NT2/D1 (cell line): ENCODE measurements at regions not wholly inside any gene's neighbourhood (a gene's known extent, or its start where the extent isn't known, plus 50 kb on each side); places are given as distances from the start of the nearest gene placed in this dataset.

Source experiments
- SUZ12 ChIP-seq: IDR thresholded peaks from 2 replicates; pipeline ENCODE4 v1.6.1; 2011; ENCODE audit not compliant: insufficient read length, insufficient read depth; ENCODE audit errors: extremely low read depth
- ZNF274 ChIP-seq: IDR thresholded peaks from 2 replicates; pipeline ENCODE4 v1.6.1; 2011; ENCODE audit warnings: mild to moderate bottlenecking, low read depth, low read length

GRCh38 chr2:228653884-228654283, 472.4 kb upstream of the SPHKAP start:
- TF ChIP-seq ZNF274: no peak
- TF ChIP-seq SUZ12: no peak
